ENCODE measurements at regions not wholly inside any gene's neighbourhood (a gene's known extent, or its start where the extent isn't known, plus 50 kb on each side); places are given as distances from the start of the nearest gene placed in this dataset.

DNA sequence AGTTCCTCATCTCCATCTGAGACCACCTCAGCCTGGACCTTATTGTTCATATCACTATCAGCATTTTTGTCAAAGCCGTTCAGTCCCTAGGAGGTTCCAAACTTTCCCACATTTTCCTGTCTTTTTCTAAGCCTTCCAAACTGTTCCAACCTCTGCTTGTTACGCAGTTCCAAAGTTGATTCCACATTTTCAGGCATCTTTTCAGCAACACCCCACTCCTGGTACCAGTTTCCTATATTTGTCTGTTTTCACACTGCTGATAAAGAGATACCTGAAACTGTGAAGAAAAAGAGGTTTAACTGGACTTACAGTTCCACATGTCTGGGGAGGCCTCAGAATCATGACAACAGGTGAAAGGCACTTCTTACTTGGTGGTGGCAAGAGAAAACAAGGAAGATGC lies 622.1 kb downstream of the MAT2B start:
- no peak for DNase-seq (ENCODE audit: low spot score)
- H3K36me3 ChIP-seq (ENCODE audit: low read depth), result no peaks in the 10 kb centered on the region
- no peak for ATAC-seq (ENCODE audit: low read depth)
- H3K27ac ChIP-seq (ENCODE audit: poor library complexity, severe bottlenecking), result no peak overlapping the region
- H3K9me3 ChIP-seq (ENCODE audit: severe bottlenecking), result no peaks in the 10 kb centered on the region
- TF ChIP-seq, protein P1, sequence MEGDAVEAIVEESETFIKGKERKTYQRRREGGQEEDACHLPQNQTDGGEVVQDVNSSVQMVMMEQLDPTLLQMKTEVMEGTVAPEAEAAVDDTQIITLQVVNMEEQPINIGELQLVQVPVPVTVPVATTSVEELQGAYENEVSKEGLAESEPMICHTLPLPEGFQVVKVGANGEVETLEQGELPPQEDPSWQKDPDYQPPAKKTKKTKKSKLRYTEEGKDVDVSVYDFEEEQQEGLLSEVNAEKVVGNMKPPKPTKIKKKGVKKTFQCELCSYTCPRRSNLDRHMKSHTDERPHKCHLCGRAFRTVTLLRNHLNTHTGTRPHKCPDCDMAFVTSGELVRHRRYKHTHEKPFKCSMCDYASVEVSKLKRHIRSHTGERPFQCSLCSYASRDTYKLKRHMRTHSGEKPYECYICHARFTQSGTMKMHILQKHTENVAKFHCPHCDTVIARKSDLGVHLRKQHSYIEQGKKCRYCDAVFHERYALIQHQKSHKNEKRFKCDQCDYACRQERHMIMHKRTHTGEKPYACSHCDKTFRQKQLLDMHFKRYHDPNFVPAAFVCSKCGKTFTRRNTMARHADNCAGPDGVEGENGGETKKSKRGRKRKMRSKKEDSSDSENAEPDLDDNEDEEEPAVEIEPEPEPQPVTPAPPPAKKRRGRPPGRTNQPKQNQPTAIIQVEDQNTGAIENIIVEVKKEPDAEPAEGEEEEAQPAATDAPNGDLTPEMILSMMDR (IDR thresholded peaks at IDR 0.05; ENCODE audit: poor library complexity, severe bottlenecking), result no peak
- H3K27me3 ChIP-seq (ENCODE audit: insufficient read depth, poor library complexity, severe bottlenecking), result no peaks in the 10 kb centered on the region
- no peaks in the 10 kb centered on the region for H3K4me1 ChIP-seq (ENCODE audit: insufficient read depth, poor library complexity, severe bottlenecking)
- H3K4me3 ChIP-seq (ENCODE audit: severe bottlenecking), result no peak overlapping the region

DNA sequence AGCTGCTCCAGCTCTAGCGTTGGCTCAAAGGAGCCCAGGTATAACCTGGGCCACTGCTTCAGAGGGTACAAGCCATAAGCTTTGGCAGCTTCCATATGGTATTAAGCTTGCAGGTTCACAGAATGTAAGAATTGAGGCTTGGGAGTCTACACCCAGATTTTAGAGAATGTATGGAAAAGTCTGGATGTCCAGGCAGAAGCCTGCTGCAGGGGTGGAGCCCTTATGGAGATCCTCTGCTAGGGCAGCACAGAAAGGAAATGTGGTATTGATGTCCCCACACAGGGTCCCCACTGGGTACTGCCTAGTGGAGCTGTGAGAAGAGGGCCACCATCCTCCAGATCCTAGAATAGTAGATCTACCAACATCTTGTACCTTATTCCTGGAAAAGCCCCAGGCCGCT lies 626.9 kb downstream of the MAT2B start:
- no peak overlapping the region for H3K27ac ChIP-seq (ENCODE audit: poor library complexity, severe bottlenecking)
- no peak for DNase-seq (ENCODE audit: low spot score)
- H3K9me3 ChIP-seq (ENCODE audit: severe bottlenecking), result peaks cover 3% of the 10 kb centered on the region
- no peaks in the 10 kb centered on the region for H3K36me3 ChIP-seq (ENCODE audit: low read depth)
- H3K27me3 ChIP-seq (ENCODE audit: insufficient read depth, poor library complexity, severe bottlenecking), result no peaks in the 10 kb centered on the region
- no peaks in the 10 kb centered on the region for H3K4me1 ChIP-seq (ENCODE audit: insufficient read depth, poor library complexity, severe bottlenecking)
- ATAC-seq (ENCODE audit: low read depth), result no peak
- H3K4me3 ChIP-seq (ENCODE audit: severe bottlenecking), result no peak overlapping the region
- TF ChIP-seq, protein P1 (IDR thresholded peaks at IDR 0.05; ENCODE audit: poor library complexity, severe bottlenecking), result no peak

DNA sequence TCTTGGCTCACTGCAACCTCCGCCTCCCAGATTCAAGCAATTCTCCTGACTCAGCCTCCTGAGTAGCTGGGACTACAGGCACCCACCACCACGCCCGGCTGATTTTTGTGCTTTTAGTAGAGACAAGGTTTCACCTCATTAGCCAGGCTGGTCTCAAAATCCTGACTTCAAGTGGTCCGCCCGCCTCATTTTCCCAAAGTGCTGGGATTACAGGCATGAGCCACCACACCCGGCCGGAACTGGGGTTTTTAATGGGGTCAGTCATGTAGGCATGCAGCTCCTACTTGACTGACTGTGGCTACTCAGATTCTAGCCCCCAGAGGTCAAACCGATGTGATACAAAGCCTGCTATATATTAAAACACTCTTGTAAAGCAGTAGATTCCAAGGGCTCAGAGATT lies 631.7 kb downstream of the MAT2B start:
- H3K9me3 ChIP-seq (ENCODE audit: severe bottlenecking), result peaks cover 3% of the 10 kb centered on the region
- no peak for DNase-seq (ENCODE audit: low spot score)
- no peak overlapping the region for H3K27ac ChIP-seq (ENCODE audit: poor library complexity, severe bottlenecking)
- H3K27me3 ChIP-seq (ENCODE audit: insufficient read depth, poor library complexity, severe bottlenecking), result no peaks in the 10 kb centered on the region
- H3K4me3 ChIP-seq (ENCODE audit: severe bottlenecking), result no peak overlapping the region
- no peaks in the 10 kb centered on the region for H3K36me3 ChIP-seq (ENCODE audit: low read depth)
- H3K4me1 ChIP-seq (ENCODE audit: insufficient read depth, poor library complexity, severe bottlenecking), result no peaks in the 10 kb centered on the region
- TF ChIP-seq, protein P1 (IDR thresholded peaks at IDR 0.05; ENCODE audit: poor library complexity, severe bottlenecking), result no peak
- no peak for ATAC-seq (ENCODE audit: low read depth)

DNA sequence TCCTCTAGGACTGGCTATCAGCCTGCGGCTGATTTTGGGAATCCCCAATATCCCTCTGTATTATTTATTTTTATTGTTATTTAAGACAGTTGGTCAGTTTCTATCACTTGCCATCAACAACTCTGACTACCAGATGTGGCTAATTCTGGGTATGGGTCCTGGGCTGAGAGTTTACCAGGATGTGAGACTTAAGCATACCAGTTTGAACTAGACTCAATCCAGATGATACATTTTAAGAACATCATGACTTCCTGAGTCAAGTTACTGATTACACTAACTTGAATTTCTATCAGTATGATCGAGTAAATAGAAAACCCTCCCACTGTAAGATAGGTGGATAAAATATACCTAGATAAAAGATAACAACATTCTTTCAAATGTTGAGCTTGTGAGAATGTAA lies 634.0 kb downstream of the MAT2B start:
- Histone ChIP-seq H3K9me3 (ENCODE audit: severe bottlenecking) (no peaks in the 10 kb centered on the region), H3K4me1 (ENCODE audit: insufficient read depth, poor library complexity, severe bottlenecking) (no peaks in the 10 kb centered on the region), H3K27me3 (ENCODE audit: insufficient read depth, poor library complexity, severe bottlenecking) (no peaks in the 10 kb centered on the region), H3K27ac (ENCODE audit: poor library complexity, severe bottlenecking) (no peak overlapping the region), H3K4me3 (ENCODE audit: severe bottlenecking) (no peak overlapping the region), H3K36me3 (ENCODE audit: low read depth) (no peaks in the 10 kb centered on the region)
- ATAC-seq (ENCODE audit: low read depth) (no peak), DNase-seq (ENCODE audit: low spot score) (no peak)
- TF ChIP-seq, protein P1 (IDR thresholded peaks at IDR 0.05; ENCODE audit: poor library complexity, severe bottlenecking), result no peak

DNA sequence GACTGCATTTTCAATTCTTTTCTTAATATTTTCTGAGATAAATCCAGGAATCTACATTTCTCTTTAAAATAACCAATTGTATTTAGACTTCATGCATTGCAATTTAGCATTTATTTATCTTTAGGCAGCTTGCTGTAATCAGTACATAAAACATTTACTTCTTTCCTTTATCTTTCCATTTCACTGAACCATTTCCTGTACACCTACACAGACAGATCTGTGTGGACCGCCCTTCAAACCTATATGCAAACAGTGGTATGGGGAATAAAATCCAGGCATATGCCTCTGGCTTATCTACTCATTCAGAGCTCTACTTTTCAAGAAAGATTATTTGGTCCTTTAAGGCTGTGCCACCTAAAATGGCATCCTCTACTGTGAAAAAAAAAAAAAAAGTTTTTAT lies 640.0 kb downstream of the MAT2B start:
- H3K27me3 ChIP-seq (ENCODE audit: insufficient read depth, poor library complexity, severe bottlenecking), result no peaks in the 10 kb centered on the region
- no peaks in the 10 kb centered on the region for H3K36me3 ChIP-seq (ENCODE audit: low read depth)
- TF ChIP-seq, protein P1 (IDR thresholded peaks at IDR 0.05; ENCODE audit: poor library complexity, severe bottlenecking), result no peak
- ATAC-seq (ENCODE audit: low read depth), result no peak
- DNase-seq (ENCODE audit: low spot score), result no peak
- no peak overlapping the region for H3K4me3 ChIP-seq (ENCODE audit: severe bottlenecking)
- no peaks in the 10 kb centered on the region for H3K4me1 ChIP-seq (ENCODE audit: insufficient read depth, poor library complexity, severe bottlenecking)
- H3K27ac ChIP-seq (ENCODE audit: poor library complexity, severe bottlenecking), result no peak overlapping the region
- H3K9me3 ChIP-seq (ENCODE audit: severe bottlenecking), result no peaks in the 10 kb centered on the region
